LNCAP (cell line): ENCODE measurements at regions not wholly inside any gene's neighbourhood (a gene's known extent, or its start where the extent isn't known, plus 50 kb on each side); places are given as distances from the start of the nearest gene placed in this dataset.

Experiments
- TF ChIP-seq, protein P1 (sequence below): fragments of 450-650 bp; IDR thresholded peaks from 2 replicates; pipeline ENCODE4 v1.5.1; 2017; ENCODE audit warnings: mild to moderate bottlenecking

DNA sequence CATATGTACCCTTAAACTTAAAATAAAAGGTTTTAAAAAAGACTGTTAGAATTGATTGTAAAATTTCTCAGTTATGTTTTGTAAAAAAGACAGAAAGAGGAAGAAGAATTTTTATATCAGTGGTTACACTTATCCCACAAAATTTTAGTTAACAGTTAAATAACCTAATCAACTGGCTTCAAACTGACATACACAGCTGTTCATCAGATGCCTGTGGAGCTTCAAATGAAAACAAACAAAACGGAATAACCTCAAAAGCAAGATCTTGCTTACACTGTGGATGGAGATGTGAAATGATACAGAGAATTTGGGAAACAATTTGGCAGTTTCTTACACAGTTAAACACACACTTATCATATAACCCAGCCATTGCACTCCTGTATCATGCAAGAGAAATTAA lies 521.0 kb downstream of the ETS1 start:
- TF ChIP-seq, protein P1, sequence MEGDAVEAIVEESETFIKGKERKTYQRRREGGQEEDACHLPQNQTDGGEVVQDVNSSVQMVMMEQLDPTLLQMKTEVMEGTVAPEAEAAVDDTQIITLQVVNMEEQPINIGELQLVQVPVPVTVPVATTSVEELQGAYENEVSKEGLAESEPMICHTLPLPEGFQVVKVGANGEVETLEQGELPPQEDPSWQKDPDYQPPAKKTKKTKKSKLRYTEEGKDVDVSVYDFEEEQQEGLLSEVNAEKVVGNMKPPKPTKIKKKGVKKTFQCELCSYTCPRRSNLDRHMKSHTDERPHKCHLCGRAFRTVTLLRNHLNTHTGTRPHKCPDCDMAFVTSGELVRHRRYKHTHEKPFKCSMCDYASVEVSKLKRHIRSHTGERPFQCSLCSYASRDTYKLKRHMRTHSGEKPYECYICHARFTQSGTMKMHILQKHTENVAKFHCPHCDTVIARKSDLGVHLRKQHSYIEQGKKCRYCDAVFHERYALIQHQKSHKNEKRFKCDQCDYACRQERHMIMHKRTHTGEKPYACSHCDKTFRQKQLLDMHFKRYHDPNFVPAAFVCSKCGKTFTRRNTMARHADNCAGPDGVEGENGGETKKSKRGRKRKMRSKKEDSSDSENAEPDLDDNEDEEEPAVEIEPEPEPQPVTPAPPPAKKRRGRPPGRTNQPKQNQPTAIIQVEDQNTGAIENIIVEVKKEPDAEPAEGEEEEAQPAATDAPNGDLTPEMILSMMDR = no peak

DNA sequence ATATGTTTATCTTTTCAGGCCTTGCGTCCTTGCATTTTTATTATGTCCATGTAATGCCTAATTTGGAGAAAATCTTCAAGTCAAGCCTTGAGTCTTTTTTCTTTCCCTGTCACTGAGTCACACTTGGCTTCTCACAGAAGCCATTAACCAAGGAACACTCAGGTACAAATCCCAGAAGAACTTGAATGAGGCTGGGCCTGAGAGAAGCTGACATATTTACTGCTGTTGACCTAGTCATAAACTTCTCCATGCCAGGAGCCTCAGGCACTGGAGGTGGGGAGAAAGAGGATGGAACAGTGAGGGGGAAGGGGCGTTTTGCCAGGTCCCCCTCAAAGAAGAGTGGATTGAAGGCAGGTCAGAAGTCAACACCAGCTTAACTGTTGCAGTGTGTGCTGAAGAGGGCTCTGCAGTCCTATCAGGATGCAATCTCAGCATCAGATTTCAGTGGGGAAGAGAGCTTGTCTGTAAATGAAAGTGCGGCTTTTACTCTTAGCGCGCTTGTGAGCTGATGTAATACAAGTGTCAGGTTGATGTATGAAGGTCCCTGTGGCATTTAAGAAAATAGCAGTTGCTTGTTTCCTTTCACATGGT lies 526.0 kb downstream of the ETS1 start:
- TF ChIP-seq, protein P1 = no peak

DNA sequence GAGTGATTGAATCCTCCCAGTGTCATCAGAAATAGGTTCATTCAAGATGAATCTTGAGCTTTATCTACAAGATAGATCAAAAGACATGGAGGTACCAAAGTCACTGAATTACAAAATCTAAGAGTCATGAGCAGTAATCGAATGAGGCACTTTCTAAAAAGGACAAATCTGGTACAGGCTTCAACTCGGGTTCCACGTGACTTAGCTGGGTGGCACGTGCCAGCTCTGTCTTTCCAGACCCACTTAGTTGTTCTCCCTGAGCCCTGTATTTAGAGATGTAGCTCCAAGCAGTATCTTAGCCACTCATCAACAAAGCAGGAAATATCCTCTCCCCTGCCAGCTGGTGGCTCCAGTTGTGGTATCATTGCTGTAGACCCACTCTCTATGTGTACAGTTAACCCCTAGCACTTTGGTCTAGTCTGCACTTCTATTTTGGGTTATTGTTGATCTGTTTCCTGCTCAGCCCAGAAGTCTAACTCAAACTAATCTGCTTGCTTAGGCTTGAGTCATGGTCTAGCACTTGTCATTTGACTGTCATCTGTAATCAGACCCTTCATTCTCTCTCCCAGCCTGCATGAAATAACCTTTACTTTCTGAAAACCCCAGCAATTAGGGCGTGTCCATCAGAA lies 528.7 kb downstream of the ETS1 start:
- TF ChIP-seq, protein P1 = no peak

DNA sequence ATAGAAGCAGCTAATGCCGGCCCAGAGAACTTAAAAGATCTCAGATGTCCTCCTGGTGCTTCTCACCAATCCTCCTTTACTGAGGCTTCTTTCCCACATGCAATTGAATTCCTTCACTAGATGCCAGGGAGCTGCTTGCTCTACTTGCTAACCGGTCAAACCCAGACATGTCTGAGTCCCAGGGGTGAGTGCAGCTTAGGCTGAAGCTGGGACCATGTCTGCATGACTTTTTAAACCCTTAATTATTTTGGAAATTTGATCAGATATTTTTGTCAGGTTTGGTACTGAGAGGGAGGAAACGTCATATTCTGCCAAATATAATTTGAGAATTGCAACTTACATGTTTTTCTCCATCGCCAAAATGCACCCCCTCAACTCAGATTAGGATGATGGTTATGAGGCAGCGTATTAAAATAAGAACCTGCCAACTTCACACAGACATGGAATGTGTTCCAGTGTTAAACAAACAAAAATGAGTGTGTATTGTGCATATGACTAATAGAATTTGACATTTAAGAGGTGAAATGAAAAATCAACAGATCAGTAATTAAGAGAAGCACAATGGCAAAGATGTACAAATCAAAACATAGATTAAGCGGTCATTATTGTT lies 529.5 kb downstream of the ETS1 start:
- TF ChIP-seq, protein P1 = no peak

DNA sequence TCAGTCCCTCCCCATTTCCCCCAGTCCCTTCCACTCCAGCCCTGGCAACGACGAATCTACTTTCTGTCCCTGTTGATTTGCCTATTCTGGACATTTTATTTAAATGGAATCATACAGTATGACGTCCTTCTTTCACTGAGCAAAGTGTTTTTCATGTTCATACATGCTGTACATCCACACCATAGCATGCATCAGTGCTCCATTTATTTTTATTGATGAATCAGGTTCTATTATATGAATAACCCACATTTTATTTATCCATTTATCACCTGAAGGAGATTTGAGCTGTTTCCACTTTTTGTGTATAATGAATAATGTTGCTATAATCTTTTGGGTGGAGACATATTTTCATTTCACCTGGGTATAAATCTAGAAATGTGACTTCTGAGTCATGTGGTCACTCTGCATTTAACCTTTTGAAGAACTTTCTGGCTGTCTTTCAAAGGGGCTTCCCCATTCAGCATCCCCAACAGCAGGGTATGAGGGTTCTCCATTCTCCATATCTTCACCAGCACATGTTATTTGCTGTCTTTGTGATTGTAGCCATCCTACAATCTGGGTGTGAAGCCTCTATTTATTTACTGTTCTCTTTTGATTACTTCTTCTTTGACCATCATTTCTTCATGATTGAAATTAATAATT lies 531.7 kb downstream of the ETS1 start:
- TF ChIP-seq, protein P1 = no peak

DNA sequence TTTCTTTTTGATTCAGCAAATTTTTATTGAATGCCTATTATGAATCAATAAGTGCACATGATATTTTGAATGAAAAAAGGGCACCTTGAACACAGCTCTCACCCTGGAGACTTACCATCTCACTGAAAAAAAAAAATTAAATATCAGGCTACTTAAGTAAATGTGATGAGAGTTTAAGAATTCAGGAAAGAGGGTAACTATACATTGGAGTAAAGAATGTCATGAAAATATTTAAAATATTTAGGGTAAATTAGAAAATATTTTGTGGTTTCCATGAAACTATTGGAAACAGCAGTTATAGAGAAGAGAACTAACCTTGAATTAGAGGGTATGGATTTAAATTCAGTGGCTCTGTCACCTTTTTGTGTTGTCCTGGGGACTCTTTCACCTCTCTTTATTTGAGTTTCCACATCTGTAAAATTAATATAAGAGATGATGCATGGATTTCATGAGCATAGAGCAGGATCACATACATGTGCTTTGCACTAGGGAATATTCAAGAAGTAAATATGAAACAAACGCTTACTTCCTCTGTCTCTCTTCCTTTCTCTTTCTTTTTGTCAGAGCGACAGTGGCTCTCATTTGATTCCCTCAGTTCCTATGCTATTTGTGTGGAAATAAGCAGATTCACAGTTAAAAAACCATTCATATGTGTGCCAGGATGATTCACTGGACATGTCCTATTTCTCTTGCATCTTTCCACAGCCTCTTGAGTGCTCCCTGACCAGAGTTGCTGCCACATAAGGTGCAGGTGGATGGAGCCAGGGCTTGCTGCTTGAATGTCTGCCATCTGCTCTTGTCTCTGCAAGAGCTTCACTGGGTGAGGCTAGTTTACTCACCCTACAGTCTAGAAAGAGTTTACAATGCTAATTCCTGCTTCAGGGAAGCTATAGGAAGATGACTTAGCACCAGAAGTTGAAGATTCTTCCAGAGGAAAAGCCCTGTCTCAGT lies 533.1 kb downstream of the ETS1 start:
- TF ChIP-seq, protein P1 = no peak
